TTC549 (cell line): ENCODE measurements at regions not wholly inside any gene's neighbourhood (a gene's known extent, or its start where the extent isn't known, plus 50 kb on each side); places are given as distances from the start of the nearest gene placed in this dataset.
"Not testable (repeated sequence)": the region's sequence is repeated elsewhere in the genome, so short reads cannot be mapped to it uniquely, and the experiment has no call there.

Experiments used
- FAIRE-seq: peaks from 2 replicates; lab custom pipeline; 2012; peaks lifted over from hg19 to GRCh38; lab: Jason Lieb, UNC

- FAIRE-seq, result no peak
Measured at GRCh38 chr2:235405612-235406361, 88.1 kb upstream of the AGAP1 start.

- FAIRE-seq, result no peak
Measured at GRCh38 chr2:235406430-235406829, 87.4 kb upstream of the AGAP1 start.

GRCh38 chr2:235411905-235412485, 81.8 kb upstream of the AGAP1 start:
- FAIRE-seq, result no peak

GRCh38 chr2:235413064-235413463, 80.8 kb upstream of the AGAP1 start:
- FAIRE-seq, result no peak

- FAIRE-seq, result no peak
Measured at GRCh38 chr2:235414422-235414821, 79.4 kb upstream of the AGAP1 start.

- no peak for FAIRE-seq
Measured at GRCh38 chr2:235416858-235417499, 76.9 kb upstream of the AGAP1 start.

GRCh38 chr2:235418918-235419317, 74.9 kb upstream of the AGAP1 start:
- FAIRE-seq, result no peak

GRCh38 chr2:235419996-235420395, 73.8 kb upstream of the AGAP1 start:
- FAIRE-seq, result no peak

GRCh38 chr2:235421618-235422017, 72.2 kb upstream of the AGAP1 start:
- no peak for FAIRE-seq

GRCh38 chr2:235430366-235431083, 63.3 kb upstream of the AGAP1 start:
- FAIRE-seq, result no peak

- FAIRE-seq, result no peak
Measured at GRCh38 chr2:235432741-235433520, 60.9 kb upstream of the AGAP1 start.

GRCh38 chr2:235433860-235434259, 60.0 kb upstream of the AGAP1 start:
- FAIRE-seq, result no peak

- no peak for FAIRE-seq
Measured at GRCh38 chr2:235439959-235440662, 53.7 kb upstream of the AGAP1 start.

GRCh38 chr2:235443580-235443979, 50.3 kb upstream of the AGAP1 start:
- FAIRE-seq, result not testable (repeated sequence)
